Endothelial cell of umbilical vein (primary cell): ENCODE measurements at regions not wholly inside any gene's neighbourhood (a gene's known extent, or its start where the extent isn't known, plus 50 kb on each side); places are given as distances from the start of the nearest gene placed in this dataset.

Experiments used
- CTCF ChIP-seq, 2 donors: IDR thresholded peaks; 1 replicate in 1 of 2; 2 replicates in 1 of 2; pipeline ENCODE4 v1.5.1; 2011; ENCODE audit warnings: low read length in 2 of 2, mild to moderate bottlenecking in 2 of 2, moderate library complexity in 2 of 2, control low read depth in 1 of 2, inconsistent platforms in 1 of 2, low read depth in 1 of 2; ENCODE audit not compliant: insufficient read depth in 1 of 2; ENCODE audit errors: extremely low read depth in 1 of 2
- EZH2 ChIP-seq: IDR thresholded peaks from 2 replicates; pipeline ENCODE4 v1.6.1; 2012; ENCODE audit warnings: borderline replicate concordance, low read depth, mild to moderate bottlenecking, moderate library complexity, low read length, inconsistent platforms; ENCODE audit not compliant: severe bottlenecking
- FOS ChIP-seq: IDR thresholded peaks from 2 replicates; pipeline ENCODE4 v1.6.1; 2011; ENCODE audit warnings: mild to moderate bottlenecking, low read length, moderate library complexity, borderline replicate concordance; ENCODE audit not compliant: insufficient read depth
- GATA2 ChIP-seq: IDR thresholded peaks from 2 replicates; pipeline ENCODE4 v1.7.0; 2011; ENCODE audit warnings: low read depth, mild to moderate bottlenecking, moderate library complexity, mixed read lengths, low read length; ENCODE audit not compliant: insufficient read length, insufficient read depth
- JUN ChIP-seq: IDR thresholded peaks from 2 replicates; pipeline ENCODE4 v1.6.1; 2011; ENCODE audit warnings: borderline replicate concordance, low read depth; ENCODE audit not compliant: insufficient read length, insufficient read depth
- MAX ChIP-seq: IDR thresholded peaks from 2 replicates; pipeline ENCODE4 v1.6.1; 2011; ENCODE audit not compliant: insufficient read depth, insufficient read length
- MYC ChIP-seq: IDR thresholded peaks from one replicate; pipeline ENCODE4 v1.6.1; 2011; ENCODE audit warnings: mild to moderate bottlenecking, low read depth, low read length
- POLR2A ChIP-seq: IDR thresholded peaks from 2 replicates; pipeline ENCODE4 v1.6.1; 2012; ENCODE audit warnings: low read depth, mild to moderate bottlenecking, control low read depth, low read length
- POLR2AphosphoS5 ChIP-seq: IDR thresholded peaks from 2 replicates; pipeline ENCODE4 v1.6.1; 2012; ENCODE audit warnings: low read depth, mild to moderate bottlenecking, control low read depth, low read length, moderate library complexity; ENCODE audit not compliant: insufficient read depth

DNA sequence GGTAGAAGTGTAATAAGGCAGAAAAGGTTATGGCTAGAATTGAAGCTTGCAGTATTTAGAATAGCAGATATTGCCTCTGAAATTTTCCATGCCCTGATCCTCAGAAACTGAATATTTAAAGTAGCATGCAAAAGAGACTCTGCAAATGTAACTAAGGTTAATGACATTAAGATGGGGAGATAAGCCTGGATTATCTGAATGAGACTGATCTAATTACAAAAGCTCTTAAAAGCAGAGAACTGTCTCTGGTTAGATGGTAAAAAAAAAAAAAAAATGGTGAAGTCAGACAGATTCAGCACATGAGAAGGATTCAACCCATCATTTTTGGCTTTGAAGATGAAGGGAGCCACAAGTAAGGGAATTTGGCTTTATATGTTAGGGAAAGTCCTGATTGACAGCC, 503.7 kb upstream of the IRAK1BP1 start:
- no peak for TF ChIP-seq FOS
- TF ChIP-seq POLR2A, result no peak
- TF ChIP-seq MAX, result no peak
- TF ChIP-seq CTCF (IDR thresholded peaks at IDR 0.05; ENCODE audit: extremely low read depth in 1 of 2, insufficient read depth in 1 of 2, low read depth in 1 of 2, low read length in 2 of 2), result no peak
- no peak for TF ChIP-seq EZH2
- no peak for TF ChIP-seq POLR2AphosphoS5
- no peak for TF ChIP-seq JUN
- no peak for TF ChIP-seq GATA2
- TF ChIP-seq MYC, result no peak
